ENCODE measurements at regions not wholly inside any gene's neighbourhood (a gene's known extent, or its start where the extent isn't known, plus 50 kb on each side); places are given as distances from the start of the nearest gene placed in this dataset.

GRCh38 chr15:36373550-36373949, 205.9 kb upstream of the CDIN1 start:
- no peak for TF ChIP-seq CTCF (IDR thresholded peaks at IDR 0.05)
- TF ChIP-seq POLR2AphosphoS5 (IDR thresholded peaks at IDR 0.05): no peak
